DMS 273 (cell line): ENCODE measurements at regions not wholly inside any gene's neighbourhood (a gene's known extent, or its start where the extent isn't known, plus 50 kb on each side); places are given as distances from the start of the nearest gene placed in this dataset.
"Not testable (repeated sequence)": the region's sequence is repeated elsewhere in the genome, so short reads cannot be mapped to it uniquely, and the experiment has no call there.

ENCODE experiments used
- DNase-seq: peaks from one replicate; lab custom pipeline; 2025; ENCODE audit not compliant: unreplicated experiment; lab: John Stamatoyannopoulos, UW

DNA sequence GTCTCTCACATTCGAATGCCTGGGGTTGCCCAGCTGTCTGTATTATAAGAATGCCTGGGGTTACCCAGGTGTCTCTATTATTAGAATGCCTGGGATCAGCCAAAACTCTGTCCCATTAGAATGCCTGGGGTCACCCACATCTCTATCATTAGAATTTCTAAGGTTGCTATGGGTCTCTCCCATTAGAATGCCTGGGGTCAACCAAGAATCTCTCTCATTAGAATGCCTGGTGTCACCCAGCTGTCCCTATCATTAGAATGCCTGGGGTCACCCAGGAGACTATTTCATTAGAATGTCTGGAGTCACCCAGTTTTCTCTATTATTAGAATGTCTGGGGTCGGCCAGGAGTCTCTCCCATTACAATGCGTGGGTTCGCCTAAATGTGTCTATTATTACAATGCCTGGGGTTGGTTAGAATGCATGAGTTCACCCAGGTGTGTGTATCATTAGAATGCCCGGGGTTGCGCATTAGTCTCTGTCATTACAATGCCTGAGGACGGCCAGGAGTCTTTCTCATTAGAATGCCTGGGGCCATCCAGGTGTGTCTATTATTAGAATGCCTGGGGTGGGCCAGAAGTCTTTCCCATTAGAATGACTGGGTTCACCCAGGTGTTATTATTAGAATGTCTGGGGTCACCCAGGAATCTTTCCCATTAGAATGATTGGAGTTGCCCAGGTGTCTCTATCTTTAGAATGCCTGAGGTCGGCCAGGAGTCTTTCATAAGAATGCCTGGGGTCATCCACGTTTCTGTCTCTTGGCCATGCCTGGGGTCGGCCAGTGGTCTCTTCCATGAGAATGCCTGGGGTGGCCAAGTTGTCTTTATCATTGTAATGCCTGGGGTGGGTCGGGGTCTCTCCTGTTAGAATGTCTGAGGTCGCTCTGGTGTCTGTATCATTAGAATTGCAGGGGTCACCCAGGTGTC is 59.6 kb downstream of the RNF187 start:
- DNase-seq, result no peak

DNA sequence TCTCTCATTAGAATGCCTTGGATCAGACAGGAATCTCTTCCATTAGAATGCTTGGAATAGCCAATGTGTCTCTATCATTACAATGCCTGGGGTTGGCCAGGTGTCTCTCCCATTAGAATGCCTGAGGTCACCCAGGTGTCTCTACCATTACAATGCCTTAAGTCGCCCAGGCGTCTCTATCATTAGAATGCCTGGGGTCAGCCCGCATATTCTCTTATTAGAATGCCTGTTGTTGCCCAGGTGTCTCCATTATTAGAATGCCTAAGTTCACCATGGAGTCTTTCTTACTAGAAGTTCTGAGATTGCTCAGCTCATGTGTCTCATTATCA is 60.2 kb downstream of the RNF187 start:
- DNase-seq, result no peak

DNA sequence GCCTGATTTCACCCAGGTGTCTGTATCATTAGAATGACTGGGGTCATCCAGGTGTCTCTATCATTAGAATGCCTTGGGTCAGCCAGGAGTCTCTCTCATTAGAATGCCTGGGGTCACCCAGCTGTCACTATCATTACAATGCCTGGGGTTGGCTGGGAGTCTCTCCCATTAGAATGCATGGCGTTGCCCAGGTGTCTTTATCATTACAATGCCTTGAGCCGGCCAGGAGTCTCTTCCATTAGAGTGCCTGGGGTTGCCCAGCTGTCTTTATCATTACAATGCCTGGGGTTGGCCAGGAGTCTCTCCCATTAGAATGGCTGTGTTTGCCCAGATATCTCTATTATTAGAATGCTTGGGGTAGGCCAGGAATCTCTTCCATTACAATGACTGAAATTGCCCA is 61.6 kb downstream of the RNF187 start:
- no peak for DNase-seq

DNA sequence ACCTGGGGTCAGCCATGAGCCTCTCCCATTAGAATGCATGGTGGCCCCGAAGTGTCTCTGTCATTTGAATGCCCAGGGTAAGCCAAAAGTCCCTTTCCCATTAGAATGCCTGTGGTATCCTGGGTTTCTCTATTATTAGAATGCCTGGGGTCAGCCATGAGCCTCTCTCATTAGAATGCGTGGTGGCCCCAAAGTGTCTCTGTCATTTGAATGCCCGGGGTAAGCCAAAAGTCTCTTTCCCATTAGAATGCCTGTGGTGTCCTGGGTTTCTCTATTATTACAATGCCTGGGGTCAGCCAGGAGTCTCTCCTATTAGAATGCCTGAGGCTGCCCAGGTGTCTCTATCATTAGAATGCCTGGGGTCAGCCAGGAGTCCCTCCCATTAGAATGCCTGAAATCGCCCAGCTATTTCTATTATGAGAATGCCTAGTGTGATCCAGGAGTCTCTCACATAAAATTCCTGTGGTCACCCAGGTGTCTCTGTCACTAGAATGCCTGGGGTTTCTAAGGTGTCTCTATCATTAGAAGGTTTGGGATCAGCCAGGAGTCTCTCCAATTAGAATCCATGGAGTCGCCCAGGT is 65.5 kb downstream of the RNF187 start:
- no peak for DNase-seq

DNA sequence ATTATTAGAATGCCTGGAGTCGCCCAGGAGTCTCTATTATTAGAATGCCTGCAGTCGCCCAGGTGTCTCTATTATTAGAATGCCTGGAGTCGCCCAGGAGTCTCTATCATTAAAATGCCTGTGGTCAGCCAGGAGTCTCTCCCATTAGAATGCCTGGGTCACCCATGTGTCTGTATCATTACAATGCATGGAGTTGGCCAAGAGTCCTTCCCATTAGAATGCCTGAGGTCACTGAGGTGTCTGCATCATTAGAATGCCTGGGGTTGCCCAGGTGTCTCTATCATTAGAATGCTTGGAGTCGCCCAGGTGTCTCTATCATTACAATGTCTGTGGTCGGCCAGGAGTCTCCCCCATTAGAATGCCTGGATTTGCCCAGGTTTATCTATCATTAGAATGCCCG is 66.9 kb downstream of the RNF187 start:
- no peak for DNase-seq

DNA sequence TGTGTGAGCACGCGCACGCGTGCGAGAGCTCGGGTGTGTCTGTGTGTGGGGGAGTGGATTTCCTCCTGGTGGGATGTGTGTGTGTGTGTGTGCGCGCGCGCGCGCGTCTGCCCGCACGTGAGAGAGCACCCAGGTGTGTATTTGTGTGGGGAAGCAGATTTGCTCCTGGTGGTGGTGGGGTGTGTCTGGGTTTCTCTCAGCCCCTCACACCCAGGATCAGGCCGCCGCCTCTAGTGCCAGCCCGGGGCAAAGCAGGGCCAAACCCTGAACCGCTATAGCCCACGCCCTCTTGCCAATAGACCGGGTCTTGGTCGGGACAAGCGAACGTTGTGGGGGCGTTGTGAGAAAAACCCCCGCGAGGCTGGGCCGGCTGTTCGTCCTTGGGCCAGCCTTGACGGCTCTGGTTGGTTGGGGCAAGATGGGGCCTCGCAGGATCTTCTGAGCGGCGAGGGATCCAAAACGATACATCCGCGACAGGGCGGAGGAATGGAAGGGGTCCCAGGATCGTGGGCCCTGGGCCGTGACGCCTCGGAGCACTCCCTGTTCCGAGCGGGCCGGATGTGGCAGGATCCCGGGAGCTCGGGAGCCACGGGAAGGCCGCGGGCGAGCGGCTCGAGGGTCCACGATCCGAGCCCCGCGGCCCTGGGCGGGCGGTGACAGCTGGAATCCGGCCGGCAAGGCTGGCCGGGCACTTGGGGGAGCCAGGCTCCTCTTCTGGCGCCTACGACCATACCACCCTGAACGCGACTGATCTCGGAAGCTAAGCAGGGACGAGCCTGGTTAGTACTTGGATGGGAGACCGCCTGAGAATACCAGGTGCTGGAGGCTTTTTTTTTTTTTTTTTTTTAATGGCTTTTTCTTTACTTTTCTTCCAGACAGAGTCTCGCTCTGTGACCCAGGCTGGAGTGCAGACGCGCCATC is 68.2 kb downstream of the RNF187 start:
- peak; percentile 69 for DNase-seq

DNA sequence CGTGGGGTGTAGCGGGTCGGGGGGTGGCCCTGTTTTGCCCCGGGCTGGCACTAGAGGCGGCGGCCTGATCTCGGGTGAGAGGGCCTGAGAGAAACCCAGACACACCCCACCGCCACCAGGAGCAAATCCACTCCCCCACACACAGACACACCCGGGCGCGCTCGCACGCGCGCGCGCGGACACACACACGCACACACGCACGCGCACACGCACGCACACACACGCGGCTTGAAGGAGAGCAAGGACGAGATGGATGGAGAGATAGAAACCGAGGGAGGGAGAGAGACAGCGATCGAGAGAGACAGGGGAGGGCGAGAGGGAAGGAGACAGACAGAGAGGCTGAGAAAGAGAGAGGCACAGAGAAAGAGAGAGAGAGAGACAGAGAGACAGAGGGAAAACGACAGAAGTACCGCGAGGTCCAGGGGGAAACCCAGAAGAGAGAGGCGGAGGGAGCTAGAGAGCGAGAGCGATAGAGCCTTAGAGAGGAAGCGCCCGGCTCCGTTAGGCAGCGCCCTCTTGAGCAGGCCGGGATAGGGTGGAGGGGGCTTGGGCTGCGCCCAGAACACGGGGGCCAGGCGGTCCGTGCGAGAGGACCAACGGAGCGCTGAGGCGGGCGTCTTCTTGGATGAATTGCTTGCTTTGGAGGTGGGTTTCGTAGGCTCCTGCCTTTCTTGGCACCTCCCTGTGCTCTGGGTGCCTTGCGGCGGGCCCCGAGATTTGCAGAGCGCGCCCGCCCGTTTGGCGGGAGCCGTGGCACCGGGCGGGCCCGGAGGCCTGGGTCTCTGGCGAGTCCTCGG is 69.7 kb downstream of the RNF187 start:
- not testable (repeated sequence) for DNase-seq
